Endothelial cell (in vitro differentiated cells): ENCODE measurements at regions not wholly inside any gene's neighbourhood (a gene's known extent, or its start where the extent isn't known, plus 50 kb on each side); places are given as distances from the start of the nearest gene placed in this dataset.

Experiments
- DNase-seq: peaks from one replicate; pipeline ENCODE4 v3.0.0; 2021; ENCODE audit warnings: low spot score
- H3K27ac Mint-ChIP-seq: one replicate; pipeline ENCODE4 v1.8.0; 2021; ENCODE audit warnings: mixed read lengths, inconsistent platforms; ENCODE audit not compliant: unreplicated experiment
- H3K27me3 Mint-ChIP-seq: one replicate; pipeline ENCODE4 v1.8.0; 2021; ENCODE audit warnings: mild to moderate bottlenecking, moderate library complexity, mixed read lengths, inconsistent platforms; ENCODE audit not compliant: unreplicated experiment
- H3K36me3 Mint-ChIP-seq: one replicate; pipeline ENCODE4 v1.8.0; 2021; ENCODE audit warnings: mild to moderate bottlenecking, low read depth, mixed read lengths, inconsistent platforms; ENCODE audit not compliant: unreplicated experiment
- H3K4me1 Mint-ChIP-seq: one replicate; pipeline ENCODE4 v1.8.0; 2021; ENCODE audit warnings: mild to moderate bottlenecking, mixed read lengths, inconsistent platforms; ENCODE audit not compliant: unreplicated experiment
- H3K4me3 Mint-ChIP-seq: one replicate; pipeline ENCODE4 v1.8.0; 2021; ENCODE audit warnings: mild to moderate bottlenecking, mixed read lengths, inconsistent platforms; ENCODE audit not compliant: unreplicated experiment
- H3K9me3 Mint-ChIP-seq: one replicate; pipeline ENCODE4 v1.8.0; 2021; ENCODE audit warnings: mixed read lengths, inconsistent platforms; ENCODE audit not compliant: unreplicated experiment
- CTCF ChIP-seq: fragments of 200-600 bp; sonication (generic); IDR thresholded peaks from one replicate; pipeline ENCODE4 v1.5.0; 2021; ENCODE audit warnings: antibody characterized with exemption; ENCODE audit not compliant: unreplicated experiment

- DNase-seq: no peak
- no peaks in the 10 kb centered on the region for H3K4me1 Mint-ChIP-seq
- no peak overlapping the region for H3K4me3 Mint-ChIP-seq
- no peaks in the 10 kb centered on the region for H3K36me3 Mint-ChIP-seq
- TF ChIP-seq CTCF: no peak
- no peaks in the 10 kb centered on the region for H3K27me3 Mint-ChIP-seq
- H3K9me3 Mint-ChIP-seq: no peaks in the 10 kb centered on the region
- H3K27ac Mint-ChIP-seq: no peak overlapping the region
These were observed 128.9 kb downstream of the ZIC1 start for GRCh38 chr3:147538034-147538433.

DNA sequence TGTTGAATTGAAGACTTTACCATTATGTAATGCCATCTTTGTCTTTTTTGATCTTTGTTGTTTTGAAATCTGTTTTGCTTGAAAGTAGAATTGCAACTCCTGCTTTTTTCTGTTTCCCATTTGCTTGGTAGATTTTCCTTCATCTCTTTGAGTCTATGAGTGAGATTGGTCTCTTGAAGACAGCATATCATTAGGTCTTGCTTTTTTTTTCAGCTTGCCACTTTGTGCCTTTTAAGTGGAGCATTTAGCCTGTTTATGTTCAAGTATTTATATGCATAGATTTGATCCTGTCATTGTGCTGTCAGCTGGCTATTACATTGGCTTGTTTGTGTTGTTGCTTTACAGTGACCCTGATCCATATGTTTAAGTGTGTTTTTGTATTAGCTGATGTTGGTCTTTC lies 131.8 kb downstream of the ZIC1 start:
- TF ChIP-seq CTCF: no peak
- Mint-ChIP-seq H3K9me3 (no peaks in the 10 kb centered on the region), H3K36me3 (no peaks in the 10 kb centered on the region), H3K27me3 (no peaks in the 10 kb centered on the region), H3K27ac (no peak overlapping the region), H3K4me1 (no peaks in the 10 kb centered on the region), H3K4me3 (no peak overlapping the region)
- no peak for DNase-seq

DNA sequence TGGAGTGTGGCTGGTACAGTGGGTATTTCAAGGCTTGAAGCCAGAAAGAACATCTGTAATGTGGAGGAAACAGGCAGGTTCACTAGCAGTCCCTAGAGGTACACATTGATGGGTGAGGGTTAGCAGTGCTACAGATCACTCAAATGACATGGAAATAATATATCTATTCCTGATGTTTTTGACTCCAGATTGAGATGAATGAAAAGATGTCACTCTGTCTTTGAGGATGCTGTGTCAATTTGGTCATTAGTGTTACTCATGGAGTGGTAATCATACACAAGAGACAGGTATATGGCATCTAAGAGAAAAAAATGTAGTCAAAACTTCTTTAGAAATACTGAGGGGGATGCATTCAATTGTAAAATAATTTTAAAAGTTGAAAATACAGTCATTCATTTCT lies 135.1 kb downstream of the ZIC1 start:
- no peaks in the 10 kb centered on the region for H3K4me1 Mint-ChIP-seq
- TF ChIP-seq CTCF: no peak
- H3K27me3 Mint-ChIP-seq: no peaks in the 10 kb centered on the region
- no peaks in the 10 kb centered on the region for H3K9me3 Mint-ChIP-seq
- H3K36me3 Mint-ChIP-seq: no peaks in the 10 kb centered on the region
- DNase-seq: no peak
- H3K27ac Mint-ChIP-seq: no peak overlapping the region
- H3K4me3 Mint-ChIP-seq: no peak overlapping the region

DNA sequence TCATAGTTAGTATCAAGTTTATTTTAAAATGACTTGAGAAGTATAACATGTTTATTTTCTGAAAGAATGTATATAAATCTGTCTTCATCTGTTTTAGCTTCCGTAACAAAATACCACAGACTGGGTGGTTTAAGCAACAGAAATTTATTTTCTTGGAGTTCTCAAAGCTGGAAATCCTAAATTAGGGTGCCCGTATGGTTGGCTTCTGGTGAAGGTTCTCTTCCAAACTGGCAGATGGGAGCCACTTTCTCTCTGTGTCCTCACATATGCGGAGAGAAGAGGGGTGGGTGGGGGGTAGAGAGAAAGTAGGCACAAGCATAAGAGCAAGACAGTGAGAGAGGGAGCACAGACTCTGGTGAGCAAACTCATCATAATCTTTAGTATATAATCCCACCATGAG lies 142.3 kb downstream of the ZIC1 start:
- Mint-ChIP-seq H3K4me1 (no peaks in the 10 kb centered on the region), H3K27me3 (no peaks in the 10 kb centered on the region), H3K27ac (no peak overlapping the region), H3K36me3 (no peaks in the 10 kb centered on the region), H3K4me3 (no peak overlapping the region), H3K9me3 (no peaks in the 10 kb centered on the region)
- no peak for DNase-seq
- TF ChIP-seq CTCF: no peak

DNA sequence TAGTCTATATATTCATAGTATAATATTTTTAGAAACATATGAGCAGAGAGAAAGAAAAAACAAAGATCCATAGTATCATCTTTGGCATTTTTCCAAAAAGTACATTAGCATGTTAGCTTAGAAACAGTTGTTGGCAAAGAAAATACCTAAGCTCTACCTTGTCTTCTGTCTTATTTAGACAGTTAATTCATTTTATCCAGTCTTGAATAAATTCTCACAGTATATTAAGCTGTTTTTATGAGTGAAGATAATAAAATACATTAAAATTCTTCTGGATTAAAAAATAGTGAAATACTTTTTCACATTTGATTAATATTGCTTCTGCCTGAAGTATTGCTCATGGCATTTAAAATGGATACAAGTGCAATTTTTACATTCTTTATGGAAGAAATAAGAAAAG lies 145.2 kb downstream of the ZIC1 start:
- Mint-ChIP-seq H3K27ac (no peak overlapping the region), H3K36me3 (no peaks in the 10 kb centered on the region), H3K4me3 (no peak overlapping the region), H3K4me1 (no peaks in the 10 kb centered on the region), H3K27me3 (peaks cover 1% of the 10 kb centered on the region), H3K9me3 (no peaks in the 10 kb centered on the region)
- no peak for DNase-seq
- TF ChIP-seq CTCF: no peak
